MCF 10A (cell line): ENCODE measurements at regions not wholly inside any gene's neighbourhood (a gene's known extent, or its start where the extent isn't known, plus 50 kb on each side); places are given as distances from the start of the nearest gene placed in this dataset.

Experiments
- BruUV-seq: library from RNA; stranded (reverse); fragments of 400-500 nt; replicated peaks from 2 replicates; lab custom pipeline; 2021; lab: Mats Ljungman, UMichigan
- CTCF ChIA-PET: fragments of 300-600 bp; sonication (Branson Sonifier 250); formaldehyde crosslinking; extraction: SDS; loops from one replicate; lab custom pipeline; 2021; ENCODE audit warnings: antibody characterized with exemption, inconsistent platforms; lab: Yijun Ruan, JAX
- POLR2A ChIA-PET: fragments of 300-600, 350-650 bp; sonication (Branson Sonifier 250); formaldehyde crosslinking; extraction: SDS; loops from one replicate; lab custom pipeline; 2020; ENCODE audit warnings: antibody characterized with exemption, inconsistent platforms; lab: Yijun Ruan, JAX
- DNase-seq: peaks from one replicate; pipeline ENCODE4 v3.0.0-alpha.2; 2018; ENCODE audit not compliant: unreplicated experiment
- H3K27ac Mint-ChIP-seq: one replicate; pipeline ENCODE4 v1.8.0; 2022; ENCODE audit warnings: mild to moderate bottlenecking, low read depth, mixed read lengths; ENCODE audit not compliant: unreplicated experiment
- H3K27me3 Mint-ChIP-seq: one replicate; pipeline ENCODE4 v1.8.0; 2022; ENCODE audit warnings: mixed read lengths; ENCODE audit not compliant: insufficient read depth, unreplicated experiment
- H3K36me3 Mint-ChIP-seq: one replicate; pipeline ENCODE4 v1.8.0; 2022; ENCODE audit warnings: mild to moderate bottlenecking, moderate library complexity, mixed read lengths; ENCODE audit not compliant: insufficient read depth, unreplicated experiment
- H3K4me1 Mint-ChIP-seq: one replicate; pipeline ENCODE4 v1.8.0; 2022; ENCODE audit warnings: mixed read lengths; ENCODE audit not compliant: insufficient read depth, unreplicated experiment
- H3K4me3 Mint-ChIP-seq: one replicate; pipeline ENCODE4 v1.8.0; 2022; ENCODE audit warnings: mild to moderate bottlenecking, moderate library complexity, mixed read lengths; ENCODE audit not compliant: unreplicated experiment
- H3K9me3 Mint-ChIP-seq: one replicate; pipeline ENCODE4 v1.8.0; 2022; ENCODE audit warnings: mixed read lengths; ENCODE audit not compliant: unreplicated experiment
- intact Hi-C: fragments of 100-400 bp; cut with micrococcal nuclease; formaldehyde crosslinking; loops from 2 replicates; pipeline ENCODE4 v1.14.1; 2022
- TF ChIP-seq, protein P1 (sequence below): fragments of 200-600 bp; IDR thresholded peaks from one replicate; pipeline ENCODE4 v1.8.0; 2022; ENCODE audit warnings: antibody characterized with exemption, mild to moderate bottlenecking; ENCODE audit not compliant: unreplicated experiment

DNA sequence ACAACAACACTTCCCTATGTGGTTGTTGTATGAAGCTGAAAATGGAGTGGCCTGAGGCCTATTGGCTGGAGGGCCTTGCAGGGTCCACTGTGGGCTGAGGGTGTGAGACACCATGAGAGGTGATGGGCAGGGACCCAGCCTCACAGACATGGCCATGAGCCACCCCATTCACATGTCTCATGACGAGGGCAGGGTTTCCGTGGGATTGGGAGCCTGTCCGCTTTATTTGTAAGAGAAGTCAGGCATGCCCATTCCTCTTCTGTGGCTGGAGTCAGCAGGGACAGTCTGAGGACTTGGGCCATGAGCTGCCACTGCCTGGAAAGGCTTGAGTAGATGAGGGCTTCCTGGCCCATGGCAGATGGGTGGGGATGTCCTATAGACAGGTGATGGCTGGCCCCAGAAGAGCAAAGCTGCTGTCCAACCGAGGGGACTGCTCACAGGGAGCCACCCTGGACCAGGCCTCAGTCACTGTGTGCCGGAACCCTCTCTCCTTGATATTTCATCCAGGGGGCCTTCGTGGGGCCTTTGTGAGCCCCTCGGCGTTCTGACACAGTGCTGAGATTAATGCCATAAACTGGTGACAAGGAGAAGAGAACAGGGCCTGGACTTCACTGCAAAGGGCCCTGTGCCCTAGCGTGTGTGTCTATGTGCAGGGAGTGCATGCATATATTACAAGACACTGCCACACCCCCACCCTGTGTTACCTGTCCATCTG lies 971.9 kb downstream of the BRD1 start:
- intact Hi-C loops, result no loop called here
- CTCF ChIA-PET, result no interaction called here
- peaks cover 71% of the 10 kb centered on the region for H3K9me3 Mint-ChIP-seq

DNA sequence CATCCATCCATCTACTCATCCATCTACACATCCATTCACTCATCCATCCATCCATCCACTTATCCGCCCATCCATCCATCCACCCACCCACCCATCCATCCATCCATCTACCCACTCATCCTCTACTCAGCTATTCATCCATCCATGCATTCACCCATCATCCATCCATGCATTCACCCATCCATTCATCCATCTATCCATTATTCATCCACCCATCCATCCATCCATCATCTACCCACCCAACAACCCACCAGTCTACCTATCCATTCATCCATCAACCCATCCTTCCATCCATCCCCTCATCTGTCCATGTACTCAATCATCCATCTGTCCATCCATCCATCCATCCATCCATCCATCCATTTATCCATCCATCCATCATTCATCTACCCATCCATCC lies 972.7 kb downstream of the BRD1 start:
- no peaks in the 10 kb centered on the region for H3K4me1 Mint-ChIP-seq
- POLR2A ChIA-PET, result no interaction called here
- H3K27ac Mint-ChIP-seq, result no peak overlapping the region
- H3K36me3 Mint-ChIP-seq, result no peaks in the 10 kb centered on the region
- CTCF ChIA-PET, result no interaction called here
- no peak for DNase-seq
- no peaks in the 10 kb centered on the region for H3K27me3 Mint-ChIP-seq
- peaks cover 65% of the 10 kb centered on the region for H3K9me3 Mint-ChIP-seq
- H3K4me3 Mint-ChIP-seq, result no peak overlapping the region
- no TSS peak for BruUV-seq
- intact Hi-C loops, result no loop called here
- TF ChIP-seq, protein P1, sequence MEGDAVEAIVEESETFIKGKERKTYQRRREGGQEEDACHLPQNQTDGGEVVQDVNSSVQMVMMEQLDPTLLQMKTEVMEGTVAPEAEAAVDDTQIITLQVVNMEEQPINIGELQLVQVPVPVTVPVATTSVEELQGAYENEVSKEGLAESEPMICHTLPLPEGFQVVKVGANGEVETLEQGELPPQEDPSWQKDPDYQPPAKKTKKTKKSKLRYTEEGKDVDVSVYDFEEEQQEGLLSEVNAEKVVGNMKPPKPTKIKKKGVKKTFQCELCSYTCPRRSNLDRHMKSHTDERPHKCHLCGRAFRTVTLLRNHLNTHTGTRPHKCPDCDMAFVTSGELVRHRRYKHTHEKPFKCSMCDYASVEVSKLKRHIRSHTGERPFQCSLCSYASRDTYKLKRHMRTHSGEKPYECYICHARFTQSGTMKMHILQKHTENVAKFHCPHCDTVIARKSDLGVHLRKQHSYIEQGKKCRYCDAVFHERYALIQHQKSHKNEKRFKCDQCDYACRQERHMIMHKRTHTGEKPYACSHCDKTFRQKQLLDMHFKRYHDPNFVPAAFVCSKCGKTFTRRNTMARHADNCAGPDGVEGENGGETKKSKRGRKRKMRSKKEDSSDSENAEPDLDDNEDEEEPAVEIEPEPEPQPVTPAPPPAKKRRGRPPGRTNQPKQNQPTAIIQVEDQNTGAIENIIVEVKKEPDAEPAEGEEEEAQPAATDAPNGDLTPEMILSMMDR, result no peak

More for the DNA sequence above, 971.9 kb downstream of the BRD1 start:
- H3K27me3 Mint-ChIP-seq, result no peaks in the 10 kb centered on the region
- DNase-seq, result no peak
- H3K36me3 Mint-ChIP-seq, result no peaks in the 10 kb centered on the region
- POLR2A ChIA-PET, result no interaction called here
- H3K4me3 Mint-ChIP-seq, result no peak overlapping the region
- H3K4me1 Mint-ChIP-seq, result no peaks in the 10 kb centered on the region
- TF ChIP-seq, protein P1, result no peak
- no peak overlapping the region for H3K27ac Mint-ChIP-seq
- no TSS peak for BruUV-seq

DNA sequence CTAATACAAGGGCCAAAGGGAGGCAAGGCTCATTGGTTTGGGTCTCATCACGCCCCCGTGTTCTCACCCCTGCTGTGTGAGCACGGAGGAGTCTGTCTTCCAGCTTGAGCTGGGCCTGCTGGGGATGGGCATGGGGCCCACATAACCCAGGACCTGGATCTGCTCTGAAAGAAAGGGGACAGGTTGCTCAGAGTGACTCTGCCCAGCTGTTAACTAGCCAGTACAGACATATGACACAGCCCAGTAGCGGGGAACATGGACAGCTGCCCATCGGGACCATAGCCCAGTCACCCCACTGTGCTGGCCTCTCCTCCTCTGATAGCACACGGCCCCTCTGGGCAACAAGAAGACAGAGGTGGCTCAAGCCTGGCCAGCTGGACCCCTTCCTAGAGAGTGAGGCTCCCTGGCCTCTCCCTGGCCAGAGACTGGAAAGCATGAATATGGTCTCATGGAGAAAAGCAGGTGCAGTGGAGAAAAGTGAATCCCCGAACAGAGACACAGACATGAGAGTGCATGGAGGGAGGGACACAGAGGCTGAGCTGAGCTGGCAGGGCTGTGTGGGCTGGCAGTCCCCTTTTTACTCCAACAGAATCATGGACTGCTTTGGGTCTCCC lies 973.9 kb downstream of the BRD1 start:
- TF ChIP-seq, protein P1, result no peak
- intact Hi-C loops, result no loop called here
- Mint-ChIP-seq H3K36me3 (no peaks in the 10 kb centered on the region), H3K27me3 (no peaks in the 10 kb centered on the region), H3K4me3 (no peak overlapping the region), H3K9me3 (peaks cover 60% of the 10 kb centered on the region), H3K27ac (no peak overlapping the region), H3K4me1 (no peaks in the 10 kb centered on the region)
- BruUV-seq, result no TSS peak
- ChIA-PET POLR2A (no interaction called here), CTCF (no interaction called here)
- no peak for DNase-seq

DNA sequence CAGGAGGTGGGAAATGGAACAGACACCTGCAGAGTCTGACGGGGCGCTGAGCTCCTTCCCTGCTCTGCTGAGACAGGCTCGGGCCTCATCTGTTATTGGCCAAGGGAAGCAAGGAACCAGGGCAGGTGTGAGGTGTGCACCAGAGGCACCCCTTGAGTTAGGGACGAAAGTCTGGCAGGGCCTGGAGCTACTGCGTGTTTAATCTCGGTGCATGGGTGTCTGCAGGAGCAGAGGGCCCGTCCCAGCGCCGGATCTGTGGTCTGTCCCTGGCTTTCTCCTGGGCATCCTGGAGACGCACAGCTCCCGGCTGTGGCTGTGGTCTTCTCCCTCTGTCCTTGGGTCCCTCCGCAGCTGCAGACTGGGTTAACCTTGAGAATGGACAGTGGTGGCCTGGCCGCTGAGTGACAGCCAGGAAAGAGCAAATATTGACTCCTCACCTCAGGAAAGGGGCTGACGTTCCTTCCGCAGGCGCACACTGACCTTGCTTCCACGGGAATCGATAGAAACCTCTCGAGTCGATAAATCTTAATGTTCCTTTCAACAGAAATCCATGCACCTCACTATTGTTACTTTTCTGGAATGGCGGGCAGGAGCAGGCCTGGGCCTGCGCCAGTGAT lies 975.6 kb downstream of the BRD1 start:
- ChIA-PET CTCF (interaction anchor here (0.5 to 0.6 kb wide), 3 partner anchors 12 to 989 kb away, joined by 3 to 4 read pairs (median 3); no protein-coding TSS in a partner anchor), POLR2A (no interaction called here)
- Mint-ChIP-seq H3K4me1 (no peaks in the 10 kb centered on the region), H3K27me3 (no peaks in the 10 kb centered on the region), H3K9me3 (peaks cover 47% of the 10 kb centered on the region), H3K4me3 (no peak overlapping the region), H3K27ac (no peak overlapping the region), H3K36me3 (no peaks in the 10 kb centered on the region)
- DNase-seq, result no peak
- intact Hi-C loops, result no loop called here
- no TSS peak for BruUV-seq
- TF ChIP-seq, protein P1, result no peak
